Left ventricle myocardium inferior (tissue), 1 donor: ENCODE measurements at regions not wholly inside any gene's neighbourhood (a gene's known extent, or its start where the extent isn't known, plus 50 kb on each side); places are given as distances from the start of the nearest gene placed in this dataset.
"Not testable (repeated sequence)": the region's sequence is repeated elsewhere in the genome, so short reads cannot be mapped to it uniquely, and the experiment has no call there.

ENCODE experiments used
- DNase-seq: peaks from one replicate; pipeline ENCODE4 v3.0.0-alpha.2; 2020
- H3K27ac ChIP-seq: fragments of 200-600 bp; replicated peaks from 2 replicates; pipeline ENCODE4 v1.8.0; 2021
- H3K27me3 ChIP-seq: fragments of 200-600 bp; 2 replicates; pipeline ENCODE4 v1.8.0; 2021; ENCODE audit warnings: low read depth
- H3K36me3 ChIP-seq: fragments of 200-600 bp; 2 replicates; pipeline ENCODE4 v1.8.0; 2021
- H3K4me1 ChIP-seq: fragments of 200-600 bp; 2 replicates; pipeline ENCODE4 v1.8.0; 2021
- H3K4me3 ChIP-seq: fragments of 200-600 bp; 2 replicates; pipeline ENCODE4 v1.8.0; 2021; ENCODE audit warnings: mild to moderate bottlenecking, moderate library complexity
- H3K9me3 ChIP-seq: fragments of 200-600 bp; replicated peaks from 2 replicates; pipeline ENCODE4 v1.8.0; 2021
- CTCF ChIP-seq: fragments of 200-600 bp; IDR thresholded peaks from 2 replicates; pipeline ENCODE4 v1.8.0; 2021; ENCODE audit warnings: antibody characterized with exemption, mild to moderate bottlenecking, borderline replicate concordance
- intact Hi-C: fragments of 100-400 bp; cut with micrococcal nuclease; formaldehyde crosslinking; loops from one replicate; pipeline ENCODE4 v1.11.0; 2022
- donor health status: DM: no; HTN: yes; CAD: no; lungs with severe emphysema.

- Histone ChIP-seq H3K27ac (no peak overlapping the region), H3K4me1 (no peaks in the 10 kb centered on the region), H3K27me3 (no peaks in the 10 kb centered on the region), H3K4me3 (no peak overlapping the region), H3K9me3 (no peaks in the 10 kb centered on the region), H3K36me3 (no peaks in the 10 kb centered on the region)
- intact Hi-C loops: no loop called here
- no peak for TF ChIP-seq CTCF
- no peak for DNase-seq
These were observed 236.9 kb downstream of the SLITRK6 start for GRCh38 chr13:85562282-85562681.

- DNase-seq: no peak
- no peak for TF ChIP-seq CTCF
- no peak overlapping the region for H3K27ac ChIP-seq
- H3K4me3 ChIP-seq: no peak overlapping the region
- H3K27me3 ChIP-seq: no peaks in the 10 kb centered on the region
- H3K9me3 ChIP-seq: no peaks in the 10 kb centered on the region
- intact Hi-C loops: no loop called here
- H3K36me3 ChIP-seq: no peaks in the 10 kb centered on the region
- H3K4me1 ChIP-seq: no peaks in the 10 kb centered on the region
These were observed 241.3 kb downstream of the SLITRK6 start for GRCh38 chr13:85557691-85558467.

- Histone ChIP-seq H3K4me3 (no peak overlapping the region), H3K36me3 (no peaks in the 10 kb centered on the region), H3K9me3 (peaks cover 28% of the 10 kb centered on the region), H3K27me3 (no peaks in the 10 kb centered on the region), H3K4me1 (no peaks in the 10 kb centered on the region), H3K27ac (no peak overlapping the region)
- TF ChIP-seq CTCF: no peak
- no peak for DNase-seq
- intact Hi-C loops: no loop called here
These were observed 248.2 kb downstream of the SLITRK6 start for GRCh38 chr13:85551012-85551411.

GRCh38 chr13:85549819-85550218, 249.4 kb downstream of the SLITRK6 start:
- intact Hi-C loops: no loop called here
- Histone ChIP-seq H3K36me3 (no peaks in the 10 kb centered on the region), H3K27me3 (no peaks in the 10 kb centered on the region), H3K4me1 (no peaks in the 10 kb centered on the region), H3K27ac (no peak overlapping the region), H3K9me3 (peaks cover 28% of the 10 kb centered on the region), H3K4me3 (no peak overlapping the region)
- TF ChIP-seq CTCF: no peak
- DNase-seq: no peak

GRCh38 chr13:85548845-85549244, 250.4 kb downstream of the SLITRK6 start:
- DNase-seq, H3K27me3 ChIP-seq, H3K4me3 ChIP-seq, H3K27ac ChIP-seq, intact Hi-C loops, H3K4me1 ChIP-seq, H3K36me3 ChIP-seq: not testable (repeated sequence)
- H3K9me3 ChIP-seq: peaks cover 38% of the 10 kb centered on the region

- no peaks in the 10 kb centered on the region for H3K36me3 ChIP-seq
- no peak overlapping the region for H3K4me3 ChIP-seq
- peaks cover 39% of the 10 kb centered on the region for H3K9me3 ChIP-seq
- no peaks in the 10 kb centered on the region for H3K27me3 ChIP-seq
- no peak for DNase-seq
- H3K4me1 ChIP-seq: no peaks in the 10 kb centered on the region
- intact Hi-C loops: no loop called here
- H3K27ac ChIP-seq: no peak overlapping the region
- no peak for TF ChIP-seq CTCF
These were observed 253.4 kb downstream of the SLITRK6 start for GRCh38 chr13:85545771-85546170.
